NCI-H1930 (cell line): ENCODE measurements at regions not wholly inside any gene's neighbourhood (a gene's known extent, or its start where the extent isn't known, plus 50 kb on each side); places are given as distances from the start of the nearest gene placed in this dataset.

ENCODE experiments used
- DNase-seq, 2 experiments: peaks; one replicate each; lab custom pipeline; 2025; lab: John Stamatoyannopoulos, UW

GRCh38 chr9:4384750-4385149 lies 84.9 kb upstream of the GLIS3 start:
- no peak for DNase-seq

DNA sequence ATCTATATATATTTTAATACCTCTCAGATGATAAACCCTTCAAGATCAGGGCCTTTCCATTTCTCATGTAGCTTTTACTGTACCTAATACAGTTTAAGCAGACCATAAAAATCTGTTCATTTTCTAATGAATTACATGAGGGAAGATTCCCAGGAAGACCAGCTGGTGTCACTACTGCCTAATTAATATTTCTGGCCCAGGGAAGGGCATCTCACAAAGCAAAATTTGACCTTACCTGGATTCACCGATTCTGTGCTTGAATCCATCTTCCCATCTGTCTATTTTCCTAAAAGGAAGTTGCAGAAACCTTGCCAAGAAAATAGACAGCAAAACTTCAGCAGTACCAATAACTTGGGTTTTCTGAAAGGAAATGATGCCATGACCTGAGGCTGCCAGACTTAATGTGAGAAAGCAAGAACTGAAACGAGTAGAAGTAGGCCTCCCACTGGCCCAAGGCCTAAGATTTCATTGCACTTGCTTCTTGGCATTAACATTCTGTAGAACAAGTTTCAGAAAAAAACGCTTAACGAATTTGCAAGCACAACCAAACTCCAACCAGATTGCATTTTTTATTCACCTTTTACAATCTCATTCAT lies 83.0 kb upstream of the GLIS3 start:
- DNase-seq: peak; percentile 19 to 26

DNA sequence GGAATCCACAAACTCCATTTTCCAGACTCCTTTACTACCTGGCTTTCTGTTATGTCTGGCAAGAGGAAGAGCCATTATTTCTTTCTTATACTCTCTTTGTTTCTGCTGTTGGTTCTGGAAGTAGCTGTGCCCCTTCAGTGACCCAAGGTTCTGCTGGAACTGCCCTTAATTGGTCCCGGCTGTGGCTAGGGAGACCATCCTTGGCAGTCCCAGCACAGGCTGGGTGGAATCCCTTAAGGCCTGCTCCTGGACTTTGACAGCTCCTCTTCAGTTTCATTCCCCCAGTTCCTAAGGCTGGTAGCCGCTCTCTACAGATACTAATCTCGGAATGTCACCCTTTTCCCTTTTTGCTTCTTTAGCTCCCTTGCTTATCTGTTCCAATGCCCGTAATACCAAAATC lies 81.9 kb upstream of the GLIS3 start:
- DNase-seq: no peak

DNA sequence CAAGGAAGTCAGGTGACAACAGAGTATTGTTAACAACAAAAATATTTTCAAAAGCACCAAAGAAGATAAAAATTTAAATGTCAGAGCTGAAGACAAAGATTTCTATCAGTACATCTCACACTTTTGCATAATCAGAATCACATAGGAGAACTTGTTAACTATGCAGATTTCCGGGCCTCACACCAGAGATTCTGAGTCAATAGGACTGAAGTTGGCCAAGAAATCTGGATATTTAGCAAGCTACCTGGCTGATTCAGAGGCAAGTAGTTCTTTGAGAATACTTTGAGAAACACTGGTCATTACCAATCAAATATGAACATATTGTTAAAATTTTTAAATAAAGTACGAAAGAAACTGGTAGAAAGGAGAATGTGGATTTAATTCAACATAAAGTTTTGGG lies 80.5 kb upstream of the GLIS3 start:
- DNase-seq: no peak

DNA sequence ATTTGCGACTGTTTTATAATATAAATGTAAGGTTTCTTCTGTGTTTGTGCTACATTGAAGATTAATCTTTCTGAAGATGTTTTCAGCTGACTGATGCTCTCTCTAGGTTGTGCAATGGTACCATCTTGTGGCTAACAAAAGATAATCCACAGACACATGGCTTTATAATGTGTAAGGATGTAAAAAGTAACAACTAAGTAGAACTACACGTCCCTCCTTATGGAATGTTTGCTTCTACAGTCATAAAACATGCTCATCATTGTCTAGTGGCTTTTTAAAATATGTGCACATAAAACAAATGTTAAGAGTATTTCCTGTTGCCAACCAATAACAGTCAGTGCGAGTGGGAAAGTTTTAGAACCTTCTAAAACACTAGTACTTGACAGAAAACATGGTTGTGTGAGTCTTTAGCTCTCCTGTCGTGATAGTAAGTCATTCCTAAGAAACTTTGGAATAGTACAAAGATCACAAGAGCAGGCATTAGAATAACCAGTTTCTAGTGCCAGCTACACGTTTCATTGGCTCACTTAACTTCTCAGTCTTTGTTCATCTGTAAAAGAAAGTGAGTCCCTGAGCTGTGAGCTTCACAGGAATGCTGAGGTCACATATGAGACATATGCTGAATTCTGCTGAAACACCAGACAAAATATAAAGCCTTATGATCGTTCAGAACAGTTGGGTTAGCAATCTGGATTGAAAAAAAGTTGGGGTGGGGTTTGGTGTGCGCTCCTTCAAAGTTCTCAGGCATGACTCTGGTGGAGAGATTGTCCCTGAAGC lies 75.7 kb upstream of the GLIS3 start:
- DNase-seq: peak in 1 of 2 experiments; percentile 21

- no peak for DNase-seq
Observed at GRCh38 chr9:4371108-4371507, 71.2 kb upstream of the GLIS3 start.

DNA sequence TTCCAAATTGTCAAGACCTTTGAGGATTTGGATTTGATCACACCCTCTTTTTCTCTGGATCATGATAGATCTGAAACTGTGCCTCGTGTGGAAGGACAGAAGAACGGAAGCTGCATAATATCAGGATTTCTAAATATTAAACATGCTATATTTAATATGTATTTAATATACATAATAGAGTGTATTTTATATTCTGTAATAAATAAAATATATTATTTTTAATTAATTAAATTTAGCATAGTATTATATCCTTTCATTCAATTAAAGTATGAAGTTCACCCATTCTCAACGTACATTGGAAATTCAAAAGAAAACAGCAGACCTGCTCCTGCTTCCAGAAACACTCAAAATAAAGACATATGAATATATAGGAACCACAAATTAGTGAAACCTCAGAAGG lies 70.6 kb upstream of the GLIS3 start:
- DNase-seq: no peak

DNA sequence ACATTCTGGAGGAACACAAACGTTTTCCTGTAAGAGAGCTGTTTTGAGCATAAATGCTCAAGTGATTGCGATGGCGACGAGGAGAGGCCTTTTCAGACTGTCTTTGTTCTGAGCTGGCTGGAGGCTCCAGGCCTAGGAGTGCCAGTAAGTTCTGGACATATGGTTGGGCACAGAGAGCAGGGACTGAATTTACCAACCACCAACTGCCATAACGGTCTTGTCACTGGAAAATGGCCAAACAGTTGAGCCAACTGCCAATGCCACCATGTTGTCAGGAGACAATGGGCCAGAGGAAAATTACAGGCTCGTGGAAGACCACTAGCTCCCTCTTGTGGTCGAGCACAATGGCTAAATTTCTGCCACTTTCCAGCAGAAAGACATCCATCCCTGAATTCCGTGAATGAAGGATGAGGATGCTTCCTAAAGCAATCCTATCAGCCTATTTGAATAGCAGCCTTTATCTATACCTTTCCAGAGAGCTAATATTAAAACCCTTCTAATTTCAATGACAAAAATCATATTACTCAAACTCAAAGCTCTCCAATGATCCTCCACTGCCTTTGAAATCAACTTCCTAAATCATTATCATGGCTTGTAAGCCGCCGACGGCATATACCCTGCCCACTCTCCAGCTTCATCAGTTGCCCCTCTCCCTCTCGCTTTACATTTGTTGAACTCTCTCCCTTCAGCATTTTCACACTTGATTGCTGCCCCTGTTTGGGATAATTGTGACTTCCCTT lies 66.9 kb upstream of the GLIS3 start:
- DNase-seq: peak; percentile 41 to 61

DNA sequence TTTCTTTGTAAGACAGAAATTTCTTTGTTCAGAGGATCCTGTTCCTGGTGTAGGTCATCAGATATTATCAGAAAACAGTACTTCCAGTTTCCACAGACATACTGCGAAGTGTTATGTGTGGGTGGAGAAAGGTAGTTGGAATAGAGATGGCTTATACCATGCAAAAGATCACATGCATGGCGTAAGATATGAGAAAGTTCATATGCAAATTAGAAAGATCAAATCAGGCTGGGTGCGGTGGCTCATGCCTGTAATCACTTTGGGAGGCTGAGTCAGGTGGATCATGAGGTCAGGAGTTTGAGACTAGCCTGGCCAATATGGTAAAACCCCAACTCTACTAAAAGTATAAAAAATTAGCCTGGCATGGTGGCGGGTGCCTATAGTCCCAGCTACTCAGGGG lies 65.2 kb upstream of the GLIS3 start:
- no peak for DNase-seq

- DNase-seq: no peak
Observed at GRCh38 chr9:4362281-4362680, 62.4 kb upstream of the GLIS3 start.

DNA sequence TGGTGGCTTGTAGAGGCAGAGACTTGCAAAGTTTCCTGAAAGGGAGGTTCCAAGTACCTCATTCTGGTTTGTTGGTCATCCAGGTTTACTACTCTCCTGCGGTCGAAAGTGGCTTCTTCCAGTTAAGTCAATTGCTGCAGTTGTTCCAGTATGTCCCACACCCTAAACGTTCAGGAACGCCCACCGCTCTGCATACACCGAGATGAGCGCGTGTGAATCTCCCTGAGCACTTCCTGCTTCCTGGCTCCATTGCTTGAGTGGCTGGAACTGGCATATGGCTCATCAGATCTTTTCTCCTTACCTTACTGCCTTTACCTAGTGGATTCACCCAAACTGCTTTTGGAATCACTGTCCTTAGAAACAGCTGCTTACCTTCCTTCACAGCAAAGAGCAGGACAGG lies 59.1 kb upstream of the GLIS3 start:
- DNase-seq: no peak

DNA sequence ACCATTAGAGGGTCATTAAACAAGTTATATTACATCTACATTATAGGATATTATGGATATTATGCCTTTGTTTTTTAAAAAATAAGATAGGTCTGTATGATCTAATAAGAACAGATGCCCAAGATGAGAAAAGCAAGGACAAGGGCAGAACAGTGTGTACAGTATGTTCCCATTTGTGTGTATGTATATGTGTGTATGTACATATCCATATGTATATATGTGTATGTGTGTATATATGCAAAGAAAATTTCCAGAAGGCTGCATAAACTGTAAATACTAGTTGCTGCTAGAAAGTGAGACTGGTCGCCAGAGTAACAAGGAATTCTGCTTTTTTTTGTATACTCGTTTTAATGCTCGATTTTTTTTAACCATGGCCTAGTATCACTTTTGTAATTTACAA lies 58.1 kb upstream of the GLIS3 start:
- no peak for DNase-seq

GRCh38 chr9:4356306-4356705 lies 56.4 kb upstream of the GLIS3 start:
- no peak for DNase-seq

GRCh38 chr9:4353236-4353635 lies 53.4 kb upstream of the GLIS3 start:
- DNase-seq: no peak

GRCh38 chr9:4349816-4350418 lies 50.0 kb upstream of the GLIS3 start:
- DNase-seq: no peak
